DOHH2 (cell line): ENCODE measurements at regions not wholly inside any gene's neighbourhood (a gene's known extent, or its start where the extent isn't known, plus 50 kb on each side); places are given as distances from the start of the nearest gene placed in this dataset.

Experiments used
- H3F3A ChIP-seq: fragments of 200-600 bp; sonication (generic), shearing (Covaris generic); 2 replicates; pipeline ENCODE4 v1.6.0; 2016; ENCODE audit warnings: antibody characterized with exemption, mild to moderate bottlenecking; ENCODE audit not compliant: control insufficient read depth, insufficient read depth
- H3K27ac ChIP-seq: fragments of 200-600 bp; sonication (generic); 2 replicates; pipeline ENCODE4 v1.5.1; 2014; ENCODE audit warnings: low read depth, mild to moderate bottlenecking, low read length, moderate library complexity
- H3K27me3 ChIP-seq: fragments of 200-600 bp; sonication (generic); 2 replicates; pipeline ENCODE4 v1.6.1; 2014; ENCODE audit warnings: mild to moderate bottlenecking, low read length, mixed read lengths; ENCODE audit not compliant: control insufficient read depth
- H3K36me3 ChIP-seq: fragments of 200-600 bp; sonication (generic); 2 replicates; pipeline ENCODE4 v1.6.1; 2014; ENCODE audit warnings: mild to moderate bottlenecking, low read length, moderate library complexity, mixed read lengths; ENCODE audit not compliant: control insufficient read depth
- H3K4me1 ChIP-seq: fragments of 200-600 bp; sonication (generic); 2 replicates; pipeline ENCODE4 v1.6.1; 2014; ENCODE audit warnings: mild to moderate bottlenecking, low read length, mixed read lengths; ENCODE audit not compliant: control insufficient read depth
- H3K4me2 ChIP-seq: fragments of 200-600 bp; sonication (generic); 2 replicates; pipeline ENCODE4 v1.6.0; 2014; ENCODE audit warnings: mild to moderate bottlenecking, low read length, moderate library complexity
- H3K4me3 ChIP-seq: fragments of 200-600 bp; sonication (generic); 2 replicates; pipeline ENCODE4 v1.5.1; 2014; ENCODE audit warnings: mild to moderate bottlenecking, low read length, mixed read lengths
- H3K79me2 ChIP-seq: fragments of 200-600 bp; sonication (generic); 2 replicates; pipeline ENCODE4 v1.6.1; 2014; ENCODE audit warnings: mild to moderate bottlenecking, low read length, mixed read lengths; ENCODE audit not compliant: control insufficient read depth
- H3K9me2 ChIP-seq: fragments of 200-600 bp; sonication (generic); replicated peaks from 2 replicates; pipeline ENCODE4 v1.6.1; 2014; ENCODE audit warnings: mild to moderate bottlenecking, low read length, mixed read lengths; ENCODE audit not compliant: control insufficient read depth
- H3K9me3 ChIP-seq: fragments of 200-600 bp; sonication (generic); 2 replicates; pipeline ENCODE4 v1.6.1; 2014; ENCODE audit warnings: antibody characterized with exemption, low read length, mixed read lengths; ENCODE audit not compliant: control insufficient read depth, insufficient read depth
- H4K20me1 ChIP-seq: fragments of 200-600 bp; sonication (generic); 2 replicates; pipeline ENCODE4 v1.6.0; 2014; ENCODE audit warnings: low read depth, mild to moderate bottlenecking, antibody characterized with exemption, low read length, moderate library complexity; ENCODE audit not compliant: control insufficient read depth, insufficient read depth
- EZH2phosphoT487 ChIP-seq: fragments of 200-600 bp; sonication (generic); IDR thresholded peaks from 2 replicates; pipeline ENCODE4 v1.6.1; 2017; ENCODE audit warnings: borderline replicate concordance, mild to moderate bottlenecking, antibody characterized with exemption, low read length, moderate library complexity, mixed read lengths
- TF ChIP-seq, protein P1 (sequence below): fragments of 200-600 bp; sonication (generic); IDR thresholded peaks from one replicate; pipeline ENCODE4 v1.5.1; 2014; ENCODE audit warnings: antibody characterized with exemption, mild to moderate bottlenecking, low read depth, low read length; ENCODE audit not compliant: poor library complexity, severe bottlenecking

DNA sequence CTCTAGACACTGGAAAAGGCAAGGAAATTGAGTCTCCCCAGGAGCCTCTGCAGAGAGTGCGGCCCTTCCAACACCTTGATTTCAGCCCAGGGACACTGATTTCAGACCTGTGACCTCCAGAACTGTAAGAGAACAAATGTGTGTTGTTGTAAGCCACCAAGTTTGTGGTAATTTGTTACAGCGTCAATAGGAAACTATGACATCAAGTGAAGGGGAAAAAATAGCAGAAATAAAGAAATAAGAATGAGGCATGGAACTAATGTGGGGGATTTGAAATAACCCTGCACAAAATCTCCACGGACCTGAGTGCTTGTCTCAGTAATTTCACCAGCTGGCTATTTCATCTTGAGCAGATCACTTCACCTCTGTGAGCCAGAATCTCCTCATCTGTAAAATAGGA is 227.8 kb upstream of the JUN start:
- Histone ChIP-seq H4K20me1 (no peaks in the 10 kb centered on the region), H3K27me3 (peaks cover 45% of the 10 kb centered on the region), H3K27ac (no peak overlapping the region), H3K4me1 (no peaks in the 10 kb centered on the region), H3F3A (no peaks in the 10 kb centered on the region), H3K4me2 (no peak overlapping the region), H3K36me3 (no peaks in the 10 kb centered on the region), H3K4me3 (no peak overlapping the region), H3K79me2 (no peaks in the 10 kb centered on the region), H3K9me3 (no peaks in the 10 kb centered on the region), H3K9me2 (no peaks in the 10 kb centered on the region)
- TF ChIP-seq EZH2phosphoT487: no peak
- TF ChIP-seq, protein P1, sequence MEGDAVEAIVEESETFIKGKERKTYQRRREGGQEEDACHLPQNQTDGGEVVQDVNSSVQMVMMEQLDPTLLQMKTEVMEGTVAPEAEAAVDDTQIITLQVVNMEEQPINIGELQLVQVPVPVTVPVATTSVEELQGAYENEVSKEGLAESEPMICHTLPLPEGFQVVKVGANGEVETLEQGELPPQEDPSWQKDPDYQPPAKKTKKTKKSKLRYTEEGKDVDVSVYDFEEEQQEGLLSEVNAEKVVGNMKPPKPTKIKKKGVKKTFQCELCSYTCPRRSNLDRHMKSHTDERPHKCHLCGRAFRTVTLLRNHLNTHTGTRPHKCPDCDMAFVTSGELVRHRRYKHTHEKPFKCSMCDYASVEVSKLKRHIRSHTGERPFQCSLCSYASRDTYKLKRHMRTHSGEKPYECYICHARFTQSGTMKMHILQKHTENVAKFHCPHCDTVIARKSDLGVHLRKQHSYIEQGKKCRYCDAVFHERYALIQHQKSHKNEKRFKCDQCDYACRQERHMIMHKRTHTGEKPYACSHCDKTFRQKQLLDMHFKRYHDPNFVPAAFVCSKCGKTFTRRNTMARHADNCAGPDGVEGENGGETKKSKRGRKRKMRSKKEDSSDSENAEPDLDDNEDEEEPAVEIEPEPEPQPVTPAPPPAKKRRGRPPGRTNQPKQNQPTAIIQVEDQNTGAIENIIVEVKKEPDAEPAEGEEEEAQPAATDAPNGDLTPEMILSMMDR: no peak

DNA sequence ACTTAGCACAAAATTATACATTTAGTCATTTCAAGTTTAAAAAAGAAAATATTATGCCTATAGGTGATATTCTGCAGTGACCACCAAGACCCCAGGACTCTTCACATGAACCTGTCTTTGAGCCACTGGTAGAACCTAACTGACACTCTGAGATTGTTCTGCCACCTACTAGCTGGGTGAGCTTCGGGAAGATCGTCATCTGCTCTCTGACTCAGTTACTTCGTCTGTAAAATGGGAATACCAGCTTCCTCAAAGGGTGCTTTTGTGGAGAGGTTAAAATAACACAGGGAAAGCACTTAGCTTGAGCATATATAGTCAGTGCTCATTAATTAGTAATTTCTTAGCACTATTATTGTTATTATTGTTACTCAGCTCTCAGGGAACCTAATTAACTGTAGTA is 228.5 kb upstream of the JUN start:
- H3K9me2 ChIP-seq: no peaks in the 10 kb centered on the region
- no peaks in the 10 kb centered on the region for H3K4me1 ChIP-seq
- H3K4me3 ChIP-seq: no peak overlapping the region
- H3K79me2 ChIP-seq: no peaks in the 10 kb centered on the region
- no peak overlapping the region for H3K27ac ChIP-seq
- no peaks in the 10 kb centered on the region for H3K9me3 ChIP-seq
- no peaks in the 10 kb centered on the region for H3F3A ChIP-seq
- TF ChIP-seq, protein P1: no peak
- no peak for TF ChIP-seq EZH2phosphoT487
- H3K36me3 ChIP-seq: no peaks in the 10 kb centered on the region
- H4K20me1 ChIP-seq: no peaks in the 10 kb centered on the region
- H3K4me2 ChIP-seq: no peak overlapping the region
- H3K27me3 ChIP-seq: peaks cover 42% of the 10 kb centered on the region

DNA sequence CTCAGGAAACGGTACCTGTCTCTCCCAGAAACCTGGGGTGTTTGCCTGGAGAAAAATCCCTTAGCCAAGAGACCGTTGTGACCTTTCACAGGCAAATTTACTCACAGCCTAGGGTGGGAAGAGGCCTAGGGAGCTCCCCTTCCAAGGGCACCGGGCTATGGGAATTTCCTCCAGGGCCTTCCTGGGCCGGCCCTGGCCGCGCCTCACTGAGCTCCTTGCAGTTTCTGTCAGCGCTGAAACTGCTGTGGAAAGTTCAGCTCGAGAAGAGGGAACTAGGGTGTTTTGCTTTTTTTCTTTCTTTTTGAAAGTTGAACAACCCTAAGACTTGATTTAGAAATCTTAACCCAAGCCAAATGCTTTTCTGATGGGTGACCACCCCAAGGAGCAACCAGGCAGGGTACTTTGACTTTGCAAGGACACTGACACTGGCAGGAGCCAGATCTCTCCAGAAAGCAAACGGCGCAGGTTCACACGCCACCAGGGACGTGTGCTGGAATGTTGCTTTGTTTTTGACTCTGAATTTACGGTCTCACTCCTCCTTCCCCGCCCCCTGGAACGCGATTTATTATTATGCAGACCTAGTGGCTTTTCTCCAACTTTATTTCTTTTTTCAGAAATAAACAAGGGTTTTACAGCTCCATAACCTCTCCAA is 229.6 kb upstream of the JUN start:
- Histone ChIP-seq H3K27ac (no peak overlapping the region), H3K4me3 (no peak overlapping the region)

More for the DNA sequence above, 229.6 kb upstream of the JUN start:
- Histone ChIP-seq H4K20me1 (no peaks in the 10 kb centered on the region), H3K4me2 (no peak overlapping the region), H3K9me2 (no peaks in the 10 kb centered on the region), H3K4me1 (no peaks in the 10 kb centered on the region), H3K36me3 (no peaks in the 10 kb centered on the region), H3K79me2 (no peaks in the 10 kb centered on the region), H3F3A (no peaks in the 10 kb centered on the region), H3K27me3 (peaks cover 38% of the 10 kb centered on the region), H3K9me3 (no peaks in the 10 kb centered on the region)
- TF ChIP-seq, protein P1: no peak
- no peak for TF ChIP-seq EZH2phosphoT487
